ENCODE measurements at regions not wholly inside any gene's neighbourhood (a gene's known extent, or its start where the extent isn't known, plus 50 kb on each side); places are given as distances from the start of the nearest gene placed in this dataset.

DNA sequence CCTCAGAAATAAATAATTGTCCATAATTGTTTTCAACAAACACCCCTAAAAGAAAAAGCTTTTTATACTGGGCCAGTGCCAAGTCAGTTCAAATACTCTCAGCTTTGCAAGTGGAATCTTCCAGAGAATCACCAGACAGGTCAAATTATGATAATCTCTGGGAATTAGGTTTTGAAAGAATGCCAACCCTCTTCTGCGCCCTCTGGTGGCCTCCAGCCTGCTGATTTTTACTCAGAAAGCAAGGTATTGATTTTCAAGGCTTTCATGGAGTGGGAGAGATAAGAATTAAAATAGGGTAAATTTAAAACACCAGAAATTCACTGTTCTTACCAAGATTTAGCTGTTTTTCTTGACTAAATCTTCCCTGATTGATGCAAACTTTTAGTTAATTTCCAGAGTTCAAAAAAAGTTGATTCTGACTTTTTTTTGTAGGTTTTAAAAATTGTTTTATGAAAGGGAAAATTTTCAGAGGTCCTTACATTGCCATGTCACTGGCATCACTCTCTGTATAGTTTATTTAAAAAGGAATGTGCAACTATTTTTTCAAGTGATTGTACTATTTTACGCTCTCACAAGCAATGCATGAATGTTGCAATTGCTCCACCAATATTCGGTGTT lies 282.9 kb upstream of the TNP1 start:
- DNase-seq: peak; percentile 6

DNA sequence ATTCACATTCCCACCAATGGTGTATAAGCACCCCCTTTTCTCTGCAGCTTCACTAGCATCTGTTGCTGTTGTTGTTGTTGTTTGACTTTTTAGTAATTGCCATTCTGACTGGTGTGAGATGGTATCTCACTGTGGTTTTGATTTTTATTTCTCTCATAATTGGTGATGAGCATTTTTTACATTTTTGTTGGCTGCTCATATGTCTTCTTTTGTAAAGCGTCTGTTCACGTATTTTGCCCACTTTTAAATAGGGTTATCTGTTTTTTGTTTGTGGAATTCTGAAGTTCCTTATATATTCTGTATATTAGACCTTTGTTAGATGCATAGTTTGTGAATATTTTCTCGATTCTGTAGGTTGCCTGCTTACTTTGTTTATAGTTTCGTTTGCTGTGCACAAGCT lies 278.4 kb upstream of the TNP1 start:
- no peak for DNase-seq

DNA sequence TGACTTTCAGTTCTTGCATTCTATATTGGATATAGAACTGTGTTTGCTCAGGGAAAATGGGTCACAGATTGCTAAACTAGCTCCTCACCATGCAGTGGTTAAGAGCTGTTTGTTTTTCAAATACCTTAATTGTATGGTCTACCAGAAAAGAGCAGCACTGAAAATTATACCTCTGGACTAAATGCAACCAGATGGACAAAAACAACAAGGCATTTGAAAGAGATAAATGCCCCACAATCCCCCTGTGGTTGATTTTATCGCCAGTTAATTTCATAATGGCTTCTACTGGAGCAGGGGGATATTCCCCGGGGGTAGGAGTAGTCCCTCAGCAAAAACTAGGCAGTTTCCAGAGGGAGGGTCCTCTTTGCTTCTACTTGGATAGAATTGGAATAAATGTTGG lies 267.9 kb upstream of the TNP1 start:
- DNase-seq: no peak

DNA sequence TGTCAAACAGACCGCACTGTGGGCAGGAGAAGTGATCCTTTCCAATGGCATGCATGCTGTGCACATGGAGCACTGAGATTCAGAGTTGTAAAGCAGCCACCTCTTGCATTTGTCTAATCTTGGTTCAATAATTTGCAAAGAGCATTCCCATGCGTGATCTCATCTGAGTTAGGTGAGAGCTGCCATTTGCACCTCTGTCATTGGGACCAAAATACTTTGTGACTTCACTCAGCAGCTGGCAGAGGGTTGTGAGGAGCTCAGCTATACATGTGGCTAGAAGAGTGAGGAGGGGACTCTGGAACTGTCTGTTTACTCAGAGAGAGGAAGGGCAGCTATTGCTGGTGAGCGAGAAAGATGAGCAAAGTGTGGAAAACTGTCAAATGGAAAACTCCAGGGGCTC lies 265.1 kb upstream of the TNP1 start:
- no peak for DNase-seq

DNA sequence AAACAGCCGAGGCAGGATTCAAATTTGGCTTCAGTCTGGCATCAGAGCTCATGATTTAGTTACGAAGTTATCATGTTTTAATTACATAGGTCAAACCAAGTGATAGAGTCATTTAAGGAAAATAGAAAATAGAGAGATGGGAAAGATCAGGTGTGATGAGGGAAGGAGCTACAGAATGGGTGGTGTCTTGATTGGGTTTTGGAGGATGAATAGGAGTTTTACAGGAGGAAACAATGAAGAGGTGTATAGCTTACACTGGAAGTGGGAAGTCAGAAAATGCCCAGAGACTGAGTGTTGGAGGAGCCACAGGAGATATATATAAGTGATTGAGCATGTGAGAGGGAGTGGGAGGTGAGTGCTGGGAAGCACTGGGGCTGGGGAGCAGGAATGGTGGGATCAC lies 264.2 kb upstream of the TNP1 start:
- no peak for DNase-seq

DNA sequence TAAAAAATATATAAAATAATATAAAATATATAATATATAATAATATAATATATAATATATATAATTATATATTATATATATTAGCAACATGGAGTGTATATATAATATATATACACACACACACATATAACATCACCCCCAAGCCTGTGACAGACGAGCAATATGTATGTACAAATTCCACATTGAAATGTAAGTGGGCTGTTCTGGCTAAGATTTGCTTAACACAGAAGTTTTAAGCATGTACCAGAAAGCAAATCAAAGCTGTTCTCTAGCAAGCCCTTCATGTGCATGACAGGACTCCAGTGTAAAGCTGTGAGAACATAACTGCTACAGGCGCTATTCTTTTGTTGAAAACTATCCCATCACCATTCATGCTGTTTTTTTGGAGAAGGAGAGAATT lies 261.7 kb upstream of the TNP1 start:
- DNase-seq: no peak

DNA sequence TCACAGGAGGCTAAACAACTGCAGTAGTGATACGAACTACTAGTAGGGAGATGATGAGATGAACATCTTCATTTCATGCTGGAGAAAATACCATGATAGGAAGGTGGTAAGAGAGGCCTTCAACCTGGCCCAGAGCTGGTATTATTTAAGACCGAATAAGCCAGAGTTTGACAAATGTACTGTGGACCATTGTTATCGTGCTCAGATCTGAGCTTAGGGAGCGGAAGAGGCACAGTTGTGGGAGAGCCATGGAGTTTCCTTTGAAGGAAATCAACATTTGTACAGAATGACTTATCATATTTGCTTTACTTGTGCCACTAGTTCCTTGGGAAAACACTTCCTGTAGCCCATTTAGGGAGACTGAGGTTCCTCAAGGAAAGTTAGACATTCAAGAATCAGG lies 260.6 kb upstream of the TNP1 start:
- DNase-seq: no peak

DNA sequence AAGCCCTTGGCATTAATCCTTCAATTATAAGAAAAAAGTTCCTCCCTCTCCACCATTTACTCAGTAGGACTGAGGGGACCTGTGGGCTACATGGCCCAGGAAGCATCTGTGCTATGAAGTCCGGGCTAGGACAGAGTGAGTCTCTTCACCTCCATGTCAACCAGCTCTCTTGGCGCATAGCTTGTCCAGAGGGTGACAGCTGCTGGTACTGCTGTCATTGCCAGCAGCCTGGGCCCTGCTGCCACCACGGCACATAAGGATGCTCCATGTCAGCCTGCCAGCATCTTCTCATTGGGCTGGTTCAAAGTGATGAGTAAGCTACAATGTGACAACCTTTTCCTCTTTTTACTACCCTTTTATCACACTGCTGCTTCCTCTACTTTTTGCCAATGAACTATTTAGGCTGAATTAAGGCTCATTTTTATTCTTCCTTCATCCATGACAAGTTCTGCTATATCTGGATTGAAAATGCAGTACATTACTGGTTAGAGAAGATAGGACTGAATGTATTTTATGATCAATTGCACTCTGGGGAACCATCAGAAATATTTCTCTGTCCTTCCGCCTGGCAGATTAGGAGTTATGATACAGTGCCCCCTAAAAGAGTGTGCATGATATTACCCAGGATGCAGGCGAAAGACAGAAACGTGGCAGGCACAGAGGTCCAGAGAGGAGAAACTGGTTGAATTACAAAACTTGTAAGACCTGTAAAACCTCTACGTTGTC lies 258.9 kb upstream of the TNP1 start:
- no peak for DNase-seq

DNA sequence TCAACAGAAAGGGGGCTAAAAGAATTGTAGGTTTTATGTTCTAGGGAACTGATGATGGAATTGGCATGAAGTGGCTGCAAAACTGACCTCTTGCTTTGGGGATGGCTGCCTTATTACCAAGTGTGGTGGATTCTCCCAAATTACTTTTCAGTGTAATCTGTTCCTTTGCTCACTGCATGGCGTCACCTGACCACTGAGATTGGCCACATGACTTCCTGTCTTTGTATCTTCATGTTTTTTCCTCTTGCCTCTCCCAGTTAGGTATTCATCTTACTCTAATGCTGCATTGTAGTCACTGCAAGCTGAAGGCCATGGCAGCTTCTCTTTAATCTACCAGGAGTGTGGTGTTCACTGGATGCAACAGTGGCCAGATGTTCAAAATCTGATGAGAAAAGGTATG lies 257.7 kb upstream of the TNP1 start:
- no peak for DNase-seq

DNA sequence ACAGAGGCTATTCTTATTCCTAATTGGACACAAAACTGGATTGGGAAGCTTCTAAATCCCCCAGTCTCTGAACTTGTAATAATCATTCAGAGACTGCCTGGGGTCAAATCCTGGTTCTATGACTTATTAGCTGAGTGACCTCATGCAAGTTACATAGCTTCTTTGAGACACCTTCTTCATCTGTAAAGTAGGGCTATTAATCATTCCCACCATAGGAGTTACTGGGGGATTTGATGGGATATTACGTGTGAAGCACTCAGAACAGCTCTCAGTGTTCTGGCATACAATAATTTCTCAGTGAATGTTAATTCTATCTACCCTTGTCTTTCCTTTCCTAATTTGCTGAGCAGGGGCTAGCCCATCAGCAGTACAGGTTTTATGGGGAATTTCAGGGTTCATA lies 256.7 kb upstream of the TNP1 start:
- no peak for DNase-seq

DNA sequence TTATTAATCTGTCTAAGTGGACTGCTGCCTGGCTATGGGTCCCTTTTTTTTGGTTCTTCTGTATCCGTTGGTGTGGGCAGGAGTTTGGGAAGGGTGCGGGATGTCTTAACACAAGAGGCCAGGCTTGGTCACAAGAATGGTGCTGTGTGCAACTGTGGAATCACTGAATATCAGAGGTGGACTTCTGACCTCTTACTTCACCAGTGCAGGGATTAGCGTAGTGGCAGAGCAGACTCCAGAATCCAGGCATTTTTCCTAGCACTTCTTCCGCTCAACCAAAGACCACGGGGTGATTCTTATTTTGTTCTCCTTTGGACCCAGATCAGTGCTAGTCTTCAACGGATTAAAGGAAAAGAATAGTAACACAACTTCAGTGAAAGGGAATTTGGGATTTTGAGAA lies 254.3 kb upstream of the TNP1 start:
- DNase-seq: no peak

DNA sequence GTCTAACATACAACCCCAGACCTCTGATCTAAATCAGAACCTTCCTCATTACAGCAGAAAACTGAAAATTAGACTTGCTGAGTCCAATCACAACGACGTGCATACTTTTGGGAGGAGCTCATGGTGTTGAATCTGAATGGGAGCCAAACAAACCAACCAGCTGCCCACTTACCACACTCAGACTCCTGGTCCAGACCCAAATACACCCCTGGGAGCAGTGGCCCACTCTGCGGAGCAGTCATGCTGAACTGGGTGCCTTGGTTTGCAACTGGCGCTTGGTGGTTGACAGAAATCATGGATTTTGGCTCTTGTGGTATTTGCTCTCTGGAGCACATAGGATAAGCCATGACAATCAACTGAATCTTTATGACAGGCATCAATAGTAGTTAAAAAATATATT lies 253.6 kb upstream of the TNP1 start:
- DNase-seq: no peak

DNA sequence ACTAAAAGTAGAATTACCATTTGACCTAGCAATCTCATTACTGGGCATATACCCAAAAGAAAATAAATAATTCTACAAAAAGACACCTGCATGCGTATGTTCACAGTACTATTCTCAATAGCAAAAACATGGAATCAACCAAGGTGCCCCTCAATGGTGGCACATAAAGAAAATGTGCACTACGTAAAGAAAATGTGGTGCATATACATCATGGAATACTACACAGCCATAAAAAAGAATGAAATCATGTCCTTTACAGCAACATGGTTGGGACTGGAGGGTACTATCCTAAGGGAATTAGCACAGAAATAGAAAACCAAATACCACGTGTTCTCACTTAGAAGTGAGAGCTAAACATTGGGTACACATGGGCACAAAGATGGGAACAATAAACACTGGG lies 250.7 kb upstream of the TNP1 start:
- DNase-seq: no peak

DNA sequence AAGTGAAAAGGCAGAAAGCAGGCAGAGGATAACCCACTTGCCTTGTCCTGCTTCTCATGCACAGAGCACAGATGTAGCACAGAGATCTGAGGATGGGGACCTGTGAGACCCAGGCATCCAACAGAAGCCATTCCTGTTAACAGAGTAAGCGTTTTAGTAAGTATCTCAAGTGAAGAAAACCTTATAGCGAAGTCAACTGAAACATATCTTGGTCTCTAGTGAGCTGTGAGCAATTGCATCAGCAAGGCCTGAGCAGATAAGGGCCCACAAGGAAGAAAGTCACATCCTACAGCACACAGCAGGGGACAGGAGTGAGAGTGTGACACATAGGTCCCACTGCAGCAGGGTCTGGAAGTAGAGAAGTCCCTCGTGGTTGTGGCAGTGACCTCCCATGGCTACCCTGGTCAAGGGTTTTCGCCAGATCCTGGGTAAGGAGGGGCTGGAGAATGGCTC lies 248.7 kb upstream of the TNP1 start:
- DNase-seq: no peak

DNA sequence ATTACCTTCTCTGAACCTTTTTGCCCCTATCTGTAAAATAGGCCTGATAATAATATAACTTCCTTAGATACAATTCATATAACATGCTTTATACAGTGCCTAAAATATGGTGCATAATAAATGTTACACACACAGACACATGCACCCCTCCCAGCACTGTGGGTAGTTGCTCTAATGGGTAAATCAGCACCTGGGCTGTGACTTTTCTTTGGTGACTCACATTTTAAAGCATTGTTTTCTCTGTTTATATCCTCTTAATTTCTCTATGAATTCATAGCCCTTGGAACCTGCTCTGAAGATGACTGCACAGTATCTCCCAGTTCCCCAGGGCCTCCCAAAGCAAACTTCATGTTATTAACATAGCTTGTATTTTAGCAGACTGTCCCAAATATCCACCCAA lies 248.2 kb upstream of the TNP1 start:
- DNase-seq: no peak

DNA sequence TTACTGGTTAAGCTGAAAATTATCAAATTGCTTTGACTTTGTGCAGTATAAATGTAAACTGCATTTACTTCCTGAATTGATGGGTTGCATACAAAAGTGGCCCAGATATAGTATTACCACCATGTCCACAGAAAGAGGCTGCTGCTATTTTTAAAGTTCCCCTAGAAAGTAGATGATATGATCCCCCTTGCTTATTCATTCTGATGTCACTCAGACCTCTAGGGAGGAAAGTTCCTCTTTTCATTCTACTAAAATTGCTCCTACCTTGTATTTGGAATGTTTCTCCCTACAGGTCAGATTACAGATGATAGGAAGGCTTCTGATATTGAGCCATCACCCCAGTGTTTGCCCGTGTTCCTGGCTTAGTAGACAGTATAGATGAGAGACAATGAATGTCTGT lies 247.6 kb upstream of the TNP1 start:
- DNase-seq: no peak

DNA sequence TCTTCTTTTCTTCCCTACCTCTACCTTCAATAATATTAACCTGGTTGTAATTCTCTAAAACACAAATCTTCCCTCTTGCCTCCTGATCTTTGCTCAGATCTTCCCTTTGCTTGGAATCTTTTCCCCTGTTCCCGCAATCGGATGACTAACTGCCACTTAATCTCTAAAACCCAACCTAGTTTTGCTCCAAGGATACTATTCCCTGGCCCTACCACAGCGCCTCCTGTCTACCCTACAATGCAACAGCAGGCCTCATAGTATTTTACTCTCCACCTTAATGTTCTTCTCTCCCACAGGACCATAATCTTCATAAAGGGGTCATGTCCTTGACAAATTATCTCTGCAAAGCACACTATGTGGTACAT lies 246.8 kb upstream of the TNP1 start:
- no peak for DNase-seq

DNA sequence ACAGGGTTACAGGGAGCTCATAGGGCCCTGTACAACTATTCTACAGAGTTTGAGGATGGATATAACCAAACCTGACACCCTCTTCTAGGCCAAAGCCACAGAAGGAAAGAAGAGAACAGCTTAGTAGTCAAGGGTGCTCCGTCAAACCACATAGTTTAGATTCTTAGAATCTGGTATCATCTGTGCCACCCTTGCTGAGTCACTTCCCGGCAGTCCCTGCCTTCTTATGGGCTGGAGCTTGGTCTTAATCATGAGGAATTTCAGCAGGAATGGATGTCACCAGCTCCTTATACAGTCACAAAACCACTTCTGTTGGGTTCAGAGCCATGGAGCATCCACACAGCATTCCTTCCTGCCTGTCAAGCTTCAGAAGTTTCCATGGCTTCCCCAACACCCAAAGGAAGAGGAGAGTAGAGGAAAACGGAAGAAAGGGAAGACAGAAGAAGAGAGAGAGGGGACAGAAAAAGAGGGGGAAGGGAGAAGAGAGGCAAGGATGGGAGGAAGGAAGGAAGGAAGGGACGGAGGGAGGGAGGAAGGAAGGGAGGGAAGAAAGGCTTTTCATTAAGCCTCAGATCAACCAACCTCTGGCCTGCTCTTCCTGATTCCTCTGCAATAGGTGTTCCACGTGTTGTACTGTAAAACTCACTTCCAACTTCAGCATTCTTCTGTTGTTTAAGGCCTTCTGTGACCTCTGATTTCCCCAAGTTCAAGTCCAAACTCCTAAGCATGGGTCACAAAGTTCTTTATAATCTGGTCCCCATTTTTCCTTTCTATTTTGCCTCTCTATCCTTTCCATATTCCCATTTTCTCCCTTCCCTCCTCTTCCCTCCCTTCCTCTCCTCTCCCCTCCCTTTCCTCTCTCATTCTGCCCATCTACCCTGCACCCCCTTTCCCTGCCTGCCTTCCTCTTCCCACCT lies 246.1 kb upstream of the TNP1 start:
- no peak for DNase-seq

DNA sequence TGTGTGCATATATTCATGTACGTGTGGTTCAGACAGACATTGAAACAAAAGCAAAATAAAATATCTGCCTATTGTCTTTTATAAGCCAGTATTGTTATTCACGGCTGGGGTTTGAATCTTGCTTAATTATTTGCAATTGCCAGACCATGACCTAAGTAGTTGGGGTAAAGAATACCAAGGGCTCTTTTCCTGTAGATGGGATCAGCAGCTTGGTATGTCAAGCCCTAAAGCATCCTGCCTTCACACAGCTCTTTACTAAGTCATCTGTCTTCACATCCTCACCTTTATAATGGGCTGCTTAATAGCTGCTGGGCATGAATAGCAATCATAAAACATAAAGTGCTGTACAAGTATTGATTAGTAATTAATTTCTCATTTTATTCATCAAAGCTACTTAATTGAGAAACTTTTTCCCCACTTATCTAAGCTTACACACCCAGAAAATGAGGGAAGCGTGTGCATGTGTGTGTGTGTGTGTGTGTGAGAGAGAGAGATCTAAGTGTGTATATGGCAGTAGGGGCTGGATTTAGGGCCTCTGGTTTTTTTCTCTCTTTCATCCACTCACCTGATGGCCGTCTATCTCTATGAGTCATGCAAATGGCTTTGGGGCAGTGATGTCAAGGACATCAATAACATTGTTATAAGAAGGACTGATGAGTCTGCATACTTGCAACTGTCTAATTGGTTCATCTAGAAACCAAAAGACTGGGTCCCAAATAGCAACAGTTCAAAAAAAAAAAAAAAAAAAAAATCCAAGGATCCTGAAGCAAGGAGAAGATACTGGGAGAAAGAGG lies 244.1 kb upstream of the TNP1 start:
- DNase-seq: no peak

DNA sequence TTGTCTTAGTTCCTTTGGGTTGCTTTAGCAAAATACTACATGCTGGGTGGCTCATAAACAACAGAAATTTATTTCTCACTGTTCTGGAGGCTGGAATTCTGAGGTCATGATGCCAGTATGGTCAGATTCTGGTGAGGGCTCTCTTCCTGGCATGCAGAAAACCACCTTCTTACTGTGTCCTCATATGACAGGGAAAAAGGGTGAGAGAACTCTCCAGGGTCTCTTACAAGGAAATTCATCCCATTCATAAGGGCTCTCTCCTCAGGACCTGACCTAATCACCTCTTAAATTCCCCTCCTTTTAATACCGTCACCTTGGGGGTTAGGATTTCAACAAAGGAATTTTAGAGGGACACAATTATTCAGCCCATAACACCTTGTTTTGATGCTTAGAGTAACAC lies 243.1 kb upstream of the TNP1 start:
- no peak for DNase-seq

DNA sequence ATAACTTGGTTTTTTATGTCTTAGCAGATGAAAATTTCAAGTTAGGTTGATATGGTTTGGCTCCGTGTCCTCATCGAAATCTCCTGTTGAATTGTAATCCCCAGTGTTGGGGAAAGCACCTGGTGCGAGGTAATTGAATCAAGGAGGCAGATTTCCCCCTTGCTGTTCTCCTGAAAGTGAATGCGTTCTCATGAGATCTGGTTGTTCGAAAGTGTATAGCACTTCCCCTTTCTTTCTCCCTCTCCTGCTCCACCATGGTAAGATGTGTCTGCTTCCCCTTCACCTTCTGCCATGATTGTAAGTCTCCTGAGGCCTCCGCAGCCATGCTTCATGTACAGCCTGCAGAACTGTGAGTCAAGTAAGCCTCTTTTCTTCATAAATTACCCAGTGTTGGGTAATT lies 242.1 kb upstream of the TNP1 start:
- no peak for DNase-seq

DNA sequence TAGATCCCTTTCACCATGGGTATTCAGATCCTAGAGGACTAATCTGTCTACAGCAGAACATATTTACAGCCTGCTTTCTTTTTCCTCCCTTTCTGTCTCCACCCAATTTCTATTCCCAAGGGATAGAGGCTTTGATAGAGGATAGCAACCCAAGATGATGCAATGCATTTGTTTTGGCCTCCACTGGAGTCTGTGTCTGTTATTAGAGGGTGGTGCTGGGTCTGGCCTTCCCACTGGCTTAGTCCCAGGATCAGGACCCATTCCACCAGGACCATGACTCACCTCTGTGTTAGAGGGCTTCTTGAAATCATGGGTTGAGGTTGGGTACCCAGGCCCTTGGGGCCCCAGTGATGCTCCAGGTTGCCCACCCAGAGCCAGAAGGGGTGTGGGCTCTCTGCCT lies 239.7 kb upstream of the TNP1 start:
- DNase-seq: no peak

DNA sequence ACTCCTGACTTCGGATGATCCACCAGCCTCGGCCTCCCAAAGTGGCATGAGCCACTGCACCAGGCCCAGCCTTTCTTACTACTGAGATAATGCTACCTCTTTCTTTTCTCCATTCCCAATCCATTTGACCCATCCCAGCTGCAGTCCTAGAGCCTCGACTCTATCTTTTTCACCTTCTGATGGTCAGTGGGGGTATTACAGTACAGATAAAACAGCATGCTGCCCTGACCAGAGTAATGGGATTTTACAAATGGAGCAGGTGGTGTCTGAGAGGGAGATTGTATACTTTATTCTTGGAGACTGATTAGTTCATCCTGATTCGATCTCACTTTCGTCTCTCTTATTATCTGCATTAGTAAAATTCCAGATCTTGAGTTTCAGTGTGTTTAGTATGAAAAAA lies 238.6 kb upstream of the TNP1 start:
- no peak for DNase-seq
